Cardiac muscle cell (in vitro differentiated cells and primary cell): ENCODE measurements at regions not wholly inside any gene's neighbourhood (a gene's known extent, or its start where the extent isn't known, plus 50 kb on each side); places are given as distances from the start of the nearest gene placed in this dataset.
"Not testable (repeated sequence)": the region's sequence is repeated elsewhere in the genome, so short reads cannot be mapped to it uniquely, and the experiment has no call there.

ENCODE experiments used
- DNase-seq, 2 donors: peaks; one replicate each; pipeline versions ENCODE4 v3.0.0 to v3.0.0-alpha.2; 2010 to 2017; ENCODE audit warnings: low read depth in 1 of 2, low spot score in 1 of 2
- H3K27ac ChIP-seq: fragments of 200-600 bp; sonication (generic); 2 replicates; pipeline ENCODE4 v1.5.1; 2016
- H3K27me3 ChIP-seq: fragments of 200-600 bp; sonication (generic); 2 replicates; pipeline ENCODE4 v1.6.0; 2016; ENCODE audit warnings: control low read depth
- H3K36me3 ChIP-seq: fragments of 200-600 bp; sonication (generic); 2 replicates; pipeline ENCODE4 v1.5.1; 2016; ENCODE audit warnings: control low read depth
- H3K4me1 ChIP-seq: fragments of 200-600 bp; sonication (generic); 2 replicates; pipeline ENCODE4 v1.8.1; 2017; ENCODE audit warnings: low read depth, mild to moderate bottlenecking, mixed run types
- H3K4me3 ChIP-seq: fragments of 200-600 bp; sonication (generic); 2 replicates; pipeline ENCODE4 v1.5.1; 2016; ENCODE audit warnings: mild to moderate bottlenecking
- H3K9me3 ChIP-seq: fragments of 200-600 bp; sonication (generic); 2 replicates; pipeline ENCODE4 v1.5.1; 2017; ENCODE audit warnings: low read depth, mild to moderate bottlenecking, control low read depth
- CTCF ChIP-seq: IDR thresholded peaks from 2 replicates; pipeline ENCODE4 v1.5.1; 2012; ENCODE audit warnings: low read depth, mild to moderate bottlenecking, low read length

GRCh38 chr1:221527886-221528624 lies 213.8 kb downstream of the DUSP10 start:
- TF ChIP-seq CTCF = no peak
- DNase-seq = no peak
- Histone ChIP-seq H3K27me3 (no peaks in the 10 kb centered on the region), H3K4me1 (no peaks in the 10 kb centered on the region), H3K4me3 (no peak overlapping the region), H3K27ac (no peak overlapping the region), H3K9me3 (no peaks in the 10 kb centered on the region), H3K36me3 (no peaks in the 10 kb centered on the region)

GRCh38 chr1:221530159-221530558 lies 211.7 kb downstream of the DUSP10 start:
- H3K27me3 ChIP-seq, H3K4me3 ChIP-seq, H3K27ac ChIP-seq, DNase-seq, H3K36me3 ChIP-seq, H3K4me1 ChIP-seq, H3K9me3 ChIP-seq: not testable (repeated sequence)

GRCh38 chr1:221530791-221531190 lies 211.1 kb downstream of the DUSP10 start:
- no peak for DNase-seq
- no peaks in the 10 kb centered on the region for H3K9me3 ChIP-seq
- H3K27ac ChIP-seq = no peak overlapping the region
- TF ChIP-seq CTCF = no peak
- H3K4me1 ChIP-seq = no peaks in the 10 kb centered on the region
- no peaks in the 10 kb centered on the region for H3K36me3 ChIP-seq
- no peaks in the 10 kb centered on the region for H3K27me3 ChIP-seq
- H3K4me3 ChIP-seq = no peak overlapping the region

- H3K36me3 ChIP-seq = no peaks in the 10 kb centered on the region
- H3K9me3 ChIP-seq = no peaks in the 10 kb centered on the region
- no peaks in the 10 kb centered on the region for H3K27me3 ChIP-seq
- H3K4me3 ChIP-seq = no peak overlapping the region
- H3K4me1 ChIP-seq = no peaks in the 10 kb centered on the region
- DNase-seq = no peak
- H3K27ac ChIP-seq = no peak overlapping the region
- no peak for TF ChIP-seq CTCF
Observed at GRCh38 chr1:221532071-221532773, 209.7 kb downstream of the DUSP10 start.

GRCh38 chr1:221541296-221541695 lies 200.6 kb downstream of the DUSP10 start:
- H3K4me3 ChIP-seq = no peak overlapping the region
- H3K9me3 ChIP-seq = no peaks in the 10 kb centered on the region
- H3K4me1 ChIP-seq = peaks cover 7% of the 10 kb centered on the region
- no peak for DNase-seq
- TF ChIP-seq CTCF = no peak
- H3K27ac ChIP-seq = no peak overlapping the region
- no peaks in the 10 kb centered on the region for H3K27me3 ChIP-seq
- no peaks in the 10 kb centered on the region for H3K36me3 ChIP-seq

GRCh38 chr1:221543529-221544120 lies 198.3 kb downstream of the DUSP10 start:
- peak in 1 of 2 donors; percentile 58 for DNase-seq

More at GRCh38 chr1:221543529-221544120, 198.3 kb downstream of the DUSP10 start:
- H3K9me3 ChIP-seq = no peaks in the 10 kb centered on the region
- no peaks in the 10 kb centered on the region for H3K27me3 ChIP-seq
- no peak overlapping the region for H3K27ac ChIP-seq
- no peak overlapping the region for H3K4me3 ChIP-seq
- peak; percentile 59 for TF ChIP-seq CTCF
- no peaks in the 10 kb centered on the region for H3K36me3 ChIP-seq
- peaks cover 7% of the 10 kb centered on the region for H3K4me1 ChIP-seq
